Keratinocyte (primary cell): ENCODE measurements at regions not wholly inside any gene's neighbourhood (a gene's known extent, or its start where the extent isn't known, plus 50 kb on each side); places are given as distances from the start of the nearest gene placed in this dataset.

Source experiments
- DNase-seq: peaks from one replicate; pipeline ENCODE4 v3.0.0-alpha.2; 2011; ENCODE audit warnings: low read depth, missing footprints, low spot score
- FAIRE-seq: peaks from 2 replicates; lab custom pipeline; 2011; peaks lifted over from hg19 to GRCh38; lab: Jason Lieb, UNC
- H2AFZ ChIP-seq: 2 replicates; pipeline ENCODE4 v1.6.0; 2012; ENCODE audit warnings: low read length, control low read depth, inconsistent platforms; ENCODE audit not compliant: control insufficient read depth
- H3K27ac ChIP-seq: 2 replicates; pipeline ENCODE4 v1.5.1; 2011; ENCODE audit warnings: low read length; ENCODE audit not compliant: control insufficient read depth, insufficient read depth
- H3K27me3 ChIP-seq: 3 replicates; pipeline ENCODE4 v1.6.0; 2011; ENCODE audit warnings: low read length; ENCODE audit not compliant: control insufficient read depth, insufficient read depth; ENCODE audit errors: extremely low read depth
- H3K36me3 ChIP-seq, 2 experiments: 2 replicates in 1 of 2; 3 replicates in 1 of 2; pipeline ENCODE4 v1.5.1; 2011; ENCODE audit warnings: low read length in 2 of 2, mild to moderate bottlenecking in 1 of 2; ENCODE audit not compliant: control insufficient read depth in 2 of 2, insufficient read depth in 2 of 2; ENCODE audit errors: extremely low read depth in 1 of 2
- H3K4me1 ChIP-seq: 3 replicates; pipeline ENCODE4 v1.5.1; 2011; ENCODE audit warnings: low read length; ENCODE audit not compliant: control insufficient read depth, insufficient read depth; ENCODE audit errors: extremely low read depth
- H3K4me2 ChIP-seq: 3 replicates; pipeline ENCODE4 v1.6.0; 2011; ENCODE audit warnings: low read depth, low read length; ENCODE audit not compliant: control insufficient read depth, insufficient read depth; ENCODE audit errors: extremely low read depth
- H3K4me3 ChIP-seq, 3 experiments: fragments of 200-600 bp in 1 of 3; sonication (generic) in 1 of 3; 2 replicates in 2 of 3; 3 replicates in 1 of 3; pipeline ENCODE4 v1.5.1; 2011 to 2016; ENCODE audit warnings: low read length in 3 of 3, mild to moderate bottlenecking in 3 of 3, control low read depth in 2 of 3, inconsistent platforms in 1 of 3, low read depth in 1 of 3, mixed read lengths in 1 of 3, mixed run types in 1 of 3, moderate library complexity in 1 of 3; ENCODE audit not compliant: control insufficient read depth in 2 of 3, insufficient read depth in 2 of 3; ENCODE audit errors: extremely low read depth in 1 of 3
- H3K79me2 ChIP-seq: 2 replicates; pipeline ENCODE4 v1.6.0; 2012; ENCODE audit warnings: low read length; ENCODE audit not compliant: control insufficient read depth, insufficient read depth
- H3K9ac ChIP-seq: 3 replicates; pipeline ENCODE4 v1.6.0; 2011; ENCODE audit warnings: low read length; ENCODE audit not compliant: control insufficient read depth, insufficient read depth; ENCODE audit errors: extremely low read depth
- H3K9me1 ChIP-seq: 3 replicates; pipeline ENCODE4 v1.6.0; 2011; ENCODE audit warnings: low read length; ENCODE audit not compliant: control insufficient read depth, insufficient read depth; ENCODE audit errors: extremely low read depth
- H3K9me3 ChIP-seq: 2 replicates; pipeline ENCODE4 v1.5.1; 2012; ENCODE audit warnings: low read depth, low read length; ENCODE audit not compliant: control insufficient read depth
- H4K20me1 ChIP-seq: 3 replicates; pipeline ENCODE4 v1.6.0; 2011; ENCODE audit warnings: low read length; ENCODE audit not compliant: control insufficient read depth, insufficient read depth; ENCODE audit errors: extremely low read depth
- EZH2 ChIP-seq: IDR thresholded peaks from one replicate; pipeline ENCODE4 v1.6.1; 2012; ENCODE audit warnings: inconsistent platforms, mild to moderate bottlenecking, low read length, moderate library complexity
- dilution Hi-C: fragments of 300-500 bp; cut with MboI; formaldehyde crosslinking; loops from one replicate; pipeline ENCODE4 v1.7.0; 2020; ENCODE audit warnings: low sequenced_read_pairs; ENCODE audit not compliant: extremely low pct_ligation_motif_present
- TF ChIP-seq, protein P1 (sequence below), 3 experiments: IDR thresholded peaks in 1 of 3; conservative IDR thresholded peaks in 1 of 3; optimal IDR thresholded peaks in 1 of 3; 2 replicates in 2 of 3; 3 replicates in 1 of 3; pipeline versions ENCODE3 to v1.5.1; 2011; ENCODE audit warnings: low read length in 3 of 3, mild to moderate bottlenecking in 3 of 3, moderate library complexity in 2 of 3, control low read depth in 1 of 3, inconsistent platforms in 1 of 3; ENCODE audit not compliant: insufficient read depth in 2 of 3; ENCODE audit errors: extremely low read depth in 1 of 3

DNA sequence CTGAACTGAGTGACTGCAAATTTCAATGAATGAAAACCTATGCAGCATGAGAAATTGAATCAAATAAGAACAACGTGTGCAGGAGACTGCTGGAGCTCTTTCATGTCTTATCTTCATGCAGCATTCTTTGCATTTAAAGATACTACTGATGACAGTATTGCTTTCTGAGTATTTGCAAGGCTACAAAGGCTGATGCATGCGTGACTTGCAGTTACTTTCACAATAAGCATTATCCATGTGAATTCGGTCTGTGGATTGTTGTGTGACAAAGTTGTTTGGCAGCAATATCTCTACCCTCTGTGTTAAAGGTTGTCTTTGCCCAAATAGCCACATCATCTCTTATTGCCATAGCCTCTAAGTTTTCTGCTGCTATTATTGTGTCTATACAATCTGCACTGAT lies 102.1 kb upstream of the FBXL17 start:
- DNase-seq (no peak), FAIRE-seq (no peak)
- Histone ChIP-seq H3K27ac (no peak overlapping the region), H3K4me2 (no peak overlapping the region), H3K9me3 (no peaks in the 10 kb centered on the region), H3K4me3 (no peak overlapping the region), H3K9ac (no peak overlapping the region), H3K9me1 (no peaks in the 10 kb centered on the region), H2AFZ (no peak overlapping the region), H3K36me3 (no peaks in the 10 kb centered on the region), H3K4me1 (no peaks in the 10 kb centered on the region), H4K20me1 (no peaks in the 10 kb centered on the region), H3K79me2 (no peaks in the 10 kb centered on the region), H3K27me3 (peaks cover 5% of the 10 kb centered on the region)
- no peak for TF ChIP-seq EZH2
- TF ChIP-seq, protein P1, sequence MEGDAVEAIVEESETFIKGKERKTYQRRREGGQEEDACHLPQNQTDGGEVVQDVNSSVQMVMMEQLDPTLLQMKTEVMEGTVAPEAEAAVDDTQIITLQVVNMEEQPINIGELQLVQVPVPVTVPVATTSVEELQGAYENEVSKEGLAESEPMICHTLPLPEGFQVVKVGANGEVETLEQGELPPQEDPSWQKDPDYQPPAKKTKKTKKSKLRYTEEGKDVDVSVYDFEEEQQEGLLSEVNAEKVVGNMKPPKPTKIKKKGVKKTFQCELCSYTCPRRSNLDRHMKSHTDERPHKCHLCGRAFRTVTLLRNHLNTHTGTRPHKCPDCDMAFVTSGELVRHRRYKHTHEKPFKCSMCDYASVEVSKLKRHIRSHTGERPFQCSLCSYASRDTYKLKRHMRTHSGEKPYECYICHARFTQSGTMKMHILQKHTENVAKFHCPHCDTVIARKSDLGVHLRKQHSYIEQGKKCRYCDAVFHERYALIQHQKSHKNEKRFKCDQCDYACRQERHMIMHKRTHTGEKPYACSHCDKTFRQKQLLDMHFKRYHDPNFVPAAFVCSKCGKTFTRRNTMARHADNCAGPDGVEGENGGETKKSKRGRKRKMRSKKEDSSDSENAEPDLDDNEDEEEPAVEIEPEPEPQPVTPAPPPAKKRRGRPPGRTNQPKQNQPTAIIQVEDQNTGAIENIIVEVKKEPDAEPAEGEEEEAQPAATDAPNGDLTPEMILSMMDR (optimal IDR thresholded peaks at IDR 0.05 in 1 of 3, IDR thresholded peaks at IDR 0.05 in 1 of 3, conservative IDR thresholded peaks at IDR 0.05 in 1 of 3; ENCODE audit: extremely low read depth in 1 of 3, insufficient read depth in 2 of 3, low read length in 3 of 3), result no peak
- dilution Hi-C loops, result no loop called here

DNA sequence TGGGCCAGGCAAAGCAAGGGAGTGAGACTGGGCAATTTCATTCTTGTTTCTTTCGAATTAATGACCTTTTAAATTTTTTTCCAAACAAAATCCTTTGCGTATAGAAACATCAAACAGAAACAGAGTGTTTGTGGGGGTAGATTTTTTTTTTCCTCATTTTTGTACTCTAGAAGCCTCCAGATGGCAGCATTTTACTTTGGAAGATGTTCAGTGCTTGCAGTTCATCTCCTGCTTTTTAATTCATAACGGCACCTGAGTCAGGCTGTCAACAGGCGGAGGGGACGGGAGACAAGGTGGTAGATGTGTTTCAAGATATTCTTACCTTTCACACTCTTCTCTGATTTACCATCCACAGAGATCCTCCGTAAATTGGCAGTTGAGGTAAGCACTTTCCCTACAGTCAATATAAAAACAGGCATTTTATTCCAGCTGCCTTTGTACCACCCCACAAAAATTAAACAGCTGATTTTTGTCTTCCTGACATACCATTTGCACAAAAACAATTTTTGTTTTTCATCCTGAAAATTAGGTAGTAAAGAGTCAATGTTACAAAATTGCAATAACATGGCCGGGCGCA lies 99.5 kb upstream of the FBXL17 start:
- H3K27me3 ChIP-seq, result peaks cover 3% of the 10 kb centered on the region
- H3K27ac ChIP-seq, result no peak overlapping the region
- DNase-seq, result no peak
- H3K79me2 ChIP-seq, result no peaks in the 10 kb centered on the region
- H3K4me3 ChIP-seq, result no peak overlapping the region
- H2AFZ ChIP-seq, result no peak overlapping the region
- no peak overlapping the region for H3K9ac ChIP-seq
- no peaks in the 10 kb centered on the region for H3K4me1 ChIP-seq
- H3K36me3 ChIP-seq, result no peaks in the 10 kb centered on the region
- no peak overlapping the region for H3K4me2 ChIP-seq
- no peak for FAIRE-seq
- TF ChIP-seq, protein P1 (optimal IDR thresholded peaks at IDR 0.05 in 1 of 3, IDR thresholded peaks at IDR 0.05 in 1 of 3, conservative IDR thresholded peaks at IDR 0.05 in 1 of 3; ENCODE audit: extremely low read depth in 1 of 3, insufficient read depth in 2 of 3, low read length in 3 of 3), result peak; percentile 19 to 39 (median 31)
- TF ChIP-seq EZH2, result no peak
- H4K20me1 ChIP-seq, result no peaks in the 10 kb centered on the region
- no peaks in the 10 kb centered on the region for H3K9me1 ChIP-seq
- H3K9me3 ChIP-seq, result no peaks in the 10 kb centered on the region
- dilution Hi-C loops, result no loop called here
